Erythroblast (primary cell): ENCODE measurements at regions not wholly inside any gene's neighbourhood (a gene's known extent, or its start where the extent isn't known, plus 50 kb on each side); places are given as distances from the start of the nearest gene placed in this dataset.

Experiments
- GATA1 ChIP-seq: IDR thresholded peaks from 2 replicates; pipeline ENCODE4 v1.6.1; 2011; ENCODE audit warnings: low read depth, mild to moderate bottlenecking, control low read depth, low read length, moderate library complexity
- POLR2A ChIP-seq: IDR thresholded peaks from 2 replicates; pipeline ENCODE4 v1.6.1; 2011; ENCODE audit warnings: mild to moderate bottlenecking, low read length

DNA sequence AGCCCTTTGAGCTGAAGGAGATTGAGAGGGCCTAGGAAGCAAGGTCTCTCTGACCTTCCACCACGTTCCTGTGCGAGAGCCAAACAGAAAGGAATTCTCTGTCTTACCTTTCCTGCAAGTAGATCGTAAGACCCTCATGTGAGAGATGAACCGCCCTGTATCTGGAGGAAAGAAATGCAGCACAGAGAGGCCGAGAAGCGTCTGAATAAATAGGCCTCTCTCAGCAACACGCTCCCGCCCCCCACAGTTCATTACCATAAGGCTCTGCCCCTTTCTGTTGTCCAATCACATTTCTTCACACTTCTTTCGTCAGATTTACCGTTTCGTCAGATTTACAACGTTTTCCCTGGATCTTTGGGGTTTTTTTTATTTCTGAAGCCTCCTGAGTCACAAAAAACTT is 90.3 kb downstream of the BLID start:
- TF ChIP-seq POLR2A: no peak
- TF ChIP-seq GATA1: no peak
